CD4-positive, alpha-beta T cell treated with Interleukin-17A for 4 hours (primary cell): ENCODE measurements at regions not wholly inside any gene's neighbourhood (a gene's known extent, or its start where the extent isn't known, plus 50 kb on each side); places are given as distances from the start of the nearest gene placed in this dataset.

Experiments
- DNase-seq: peaks from one replicate; pipeline ENCODE4 v3.0.0-alpha.2; 2020; ENCODE audit warnings: mixed read lengths

GRCh38 chr6:98487612-98488011, 346.8 kb upstream of the POU3F2 start:
- DNase-seq = no peak

- no peak for DNase-seq
These were observed 336.1 kb upstream of the POU3F2 start for GRCh38 chr6:98498144-98498775.

- no peak for DNase-seq
These were observed 335.5 kb upstream of the POU3F2 start for GRCh38 chr6:98498866-98499265.

GRCh38 chr6:98514073-98514720, 320.2 kb upstream of the POU3F2 start:
- DNase-seq = no peak

- DNase-seq = no peak
These were observed 319.6 kb upstream of the POU3F2 start for GRCh38 chr6:98514796-98515195.

- no peak for DNase-seq
These were observed 318.2 kb upstream of the POU3F2 start for GRCh38 chr6:98516206-98516605.

GRCh38 chr6:98516866-98517265, 317.5 kb upstream of the POU3F2 start:
- no peak for DNase-seq

GRCh38 chr6:98525860-98526259, 308.5 kb upstream of the POU3F2 start:
- no peak for DNase-seq

GRCh38 chr6:98526465-98526864, 307.9 kb upstream of the POU3F2 start:
- no peak for DNase-seq

GRCh38 chr6:98529364-98529763, 305.0 kb upstream of the POU3F2 start:
- DNase-seq = no peak

GRCh38 chr6:98530732-98531131, 303.6 kb upstream of the POU3F2 start:
- no peak for DNase-seq

GRCh38 chr6:98532004-98532403, 302.4 kb upstream of the POU3F2 start:
- no peak for DNase-seq

- DNase-seq = no peak
These were observed 294.6 kb upstream of the POU3F2 start for GRCh38 chr6:98539741-98540140.

- DNase-seq = no peak
These were observed 288.0 kb upstream of the POU3F2 start for GRCh38 chr6:98546376-98546775.

GRCh38 chr6:98547151-98547550, 287.2 kb upstream of the POU3F2 start:
- no peak for DNase-seq

GRCh38 chr6:98547634-98548033, 286.7 kb upstream of the POU3F2 start:
- no peak for DNase-seq

- no peak for DNase-seq
These were observed 286.1 kb upstream of the POU3F2 start for GRCh38 chr6:98548301-98548700.

GRCh38 chr6:98560418-98560817, 274.0 kb upstream of the POU3F2 start:
- no peak for DNase-seq

GRCh38 chr6:98560841-98561240, 273.5 kb upstream of the POU3F2 start:
- no peak for DNase-seq

GRCh38 chr6:98566126-98566525, 268.2 kb upstream of the POU3F2 start:
- no peak for DNase-seq

- DNase-seq = no peak
These were observed 261.8 kb upstream of the POU3F2 start for GRCh38 chr6:98572579-98572978.

- DNase-seq = no peak
These were observed 259.4 kb upstream of the POU3F2 start for GRCh38 chr6:98574984-98575383.

- DNase-seq = no peak
These were observed 257.6 kb upstream of the POU3F2 start for GRCh38 chr6:98576791-98577190.

GRCh38 chr6:98578016-98578415, 256.4 kb upstream of the POU3F2 start:
- no peak for DNase-seq

GRCh38 chr6:98579079-98579478, 255.3 kb upstream of the POU3F2 start:
- DNase-seq = no peak
